ENCODE measurements at regions not wholly inside any gene's neighbourhood (a gene's known extent, or its start where the extent isn't known, plus 50 kb on each side); places are given as distances from the start of the nearest gene placed in this dataset.

- DNase-seq (ENCODE audit: low read depth in 3 of 3), result no peak
Measured at GRCh38 chr11:33616552-33616951, 84.1 kb downstream of the C11orf91 start.

GRCh38 chr11:33615751-33616150 lies 84.9 kb downstream of the C11orf91 start:
- DNase-seq (ENCODE audit: low read depth in 3 of 3), result no peak

DNA sequence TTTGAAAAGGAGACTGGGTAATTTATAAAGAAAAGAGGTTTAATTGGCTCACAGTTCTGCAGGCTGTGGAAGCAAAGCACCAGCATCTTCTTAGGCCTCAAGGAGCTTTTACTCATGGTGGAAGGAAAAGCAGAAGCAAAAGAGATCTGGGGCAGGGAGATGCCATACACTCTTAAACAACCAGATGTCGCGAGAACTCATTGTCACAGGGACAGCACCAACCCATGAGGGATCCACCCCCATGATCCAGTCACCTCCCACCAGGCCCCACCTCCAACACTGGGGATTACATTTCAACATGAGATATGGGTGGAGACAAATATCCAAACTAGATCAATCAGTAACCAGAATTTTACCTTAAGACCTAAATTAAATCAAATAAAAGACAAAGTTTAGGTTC lies 87.2 kb downstream of the C11orf91 start:
- no peak for DNase-seq (ENCODE audit: low read depth in 3 of 3)

- no peak for DNase-seq (ENCODE audit: low read depth in 3 of 3)
Measured at GRCh38 chr11:33610903-33611302, 89.7 kb downstream of the C11orf91 start.

DNA sequence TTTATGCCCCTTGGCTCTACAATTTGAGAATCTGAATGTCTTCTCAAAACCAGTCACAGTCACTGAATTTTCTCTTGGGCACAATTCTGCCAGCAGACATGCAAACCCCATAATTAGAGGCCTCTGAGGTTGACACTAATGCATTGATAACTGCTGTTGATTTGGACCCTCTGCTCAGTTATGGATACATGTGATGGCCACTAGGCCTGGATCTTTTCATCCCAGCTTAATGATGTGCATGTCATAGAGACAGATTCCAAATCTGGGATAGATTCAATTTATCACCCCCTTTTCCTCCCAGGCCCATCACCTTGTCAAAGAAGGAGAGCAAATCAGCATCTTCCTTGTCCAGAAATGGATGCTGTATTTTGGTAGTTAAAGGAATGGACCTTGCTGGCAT lies 92.2 kb downstream of the C11orf91 start:
- no peak for DNase-seq (ENCODE audit: low read depth in 3 of 3)

DNA sequence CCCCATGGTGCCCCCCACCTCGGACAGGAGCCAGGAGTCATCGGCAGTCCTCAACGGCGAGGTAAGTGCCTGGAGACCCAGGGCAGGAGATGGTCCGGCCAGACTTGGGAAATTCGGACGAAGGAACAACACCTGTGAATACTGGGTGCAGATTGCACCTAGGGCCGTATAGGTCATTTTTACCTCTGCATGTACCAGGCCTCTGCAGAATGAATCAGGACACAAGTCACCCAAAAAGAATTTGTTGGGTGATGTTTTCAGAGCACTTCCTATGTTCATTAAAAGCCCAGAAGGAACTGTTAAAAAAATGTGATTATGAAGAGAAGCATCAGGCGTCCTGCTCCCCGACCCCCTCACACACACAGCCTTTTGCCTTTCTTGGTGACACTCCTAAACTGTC lies 93.9 kb downstream of the C11orf91 start:
- no peak for DNase-seq (ENCODE audit: low read depth in 3 of 3)

DNA sequence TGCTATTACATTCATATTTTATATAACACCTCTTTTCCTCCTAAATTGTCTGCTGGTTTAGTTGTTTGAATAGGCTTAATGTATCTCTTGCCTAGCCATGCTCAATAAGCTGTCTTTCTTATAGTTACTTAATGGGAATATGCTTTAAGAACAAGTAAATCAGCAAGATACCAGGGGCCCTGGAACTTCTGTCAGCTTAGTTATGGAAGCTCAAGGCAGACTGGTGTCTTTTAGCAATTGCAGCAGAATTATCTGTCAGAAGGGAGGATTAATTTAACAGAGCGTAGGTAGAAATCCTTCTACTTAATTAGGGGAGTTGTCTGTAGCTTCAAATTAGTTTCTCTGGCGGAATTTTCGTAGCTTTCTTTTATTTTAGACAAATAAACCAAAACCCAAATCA lies 94.9 kb downstream of the C11orf91 start:
- no peak for DNase-seq (ENCODE audit: low read depth in 3 of 3)

- no peak for DNase-seq (ENCODE audit: low read depth in 3 of 3)
Measured at GRCh38 chr11:33598426-33599069, 102.1 kb downstream of the C11orf91 start.

DNA sequence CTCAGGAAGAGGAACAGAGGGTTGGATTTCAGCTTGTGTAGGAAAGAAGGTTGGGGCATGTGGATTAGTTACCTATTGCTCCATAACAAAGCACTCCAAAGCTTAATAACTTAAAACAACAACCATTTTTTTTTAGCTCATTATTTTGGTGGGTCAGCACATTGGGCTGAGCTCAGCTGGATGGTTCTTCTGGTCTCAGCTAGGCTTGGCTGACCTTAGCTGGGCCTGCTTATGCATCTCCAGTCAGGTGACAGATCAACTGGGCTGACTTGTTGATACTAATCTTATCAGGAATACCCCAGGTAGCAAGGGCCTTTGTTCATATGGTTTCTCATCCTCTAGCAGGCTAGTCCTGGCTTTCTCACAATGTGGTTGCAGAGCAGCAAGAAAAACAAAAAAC lies 106.4 kb downstream of the C11orf91 start:
- DNase-seq (ENCODE audit: low read depth in 3 of 3), result no peak

- no peak for DNase-seq (ENCODE audit: low read depth in 3 of 3)
Measured at GRCh38 chr11:33590441-33590840, 110.2 kb downstream of the C11orf91 start.

DNA sequence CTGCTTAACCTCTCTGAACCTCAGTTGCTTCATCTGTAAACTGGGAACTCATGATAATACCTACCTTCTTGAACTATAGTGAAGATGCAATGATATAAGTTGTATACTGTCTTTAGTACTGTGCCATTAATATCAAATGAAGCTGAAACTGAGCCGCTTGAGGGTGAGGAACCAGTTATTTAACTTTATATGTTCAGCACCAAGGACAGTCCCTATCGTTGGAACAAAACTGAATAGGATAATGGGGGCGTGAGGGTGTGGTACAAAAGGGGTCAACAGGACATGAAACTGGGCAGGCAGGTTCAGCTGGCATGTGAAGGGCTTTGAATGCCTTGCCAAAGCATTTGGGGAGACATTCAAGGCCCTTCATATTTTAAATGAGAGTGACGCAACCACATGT lies 112.6 kb downstream of the C11orf91 start:
- no peak for DNase-seq (ENCODE audit: low read depth in 3 of 3)

- no peak for DNase-seq (ENCODE audit: low read depth in 3 of 3)
Measured at GRCh38 chr11:33585586-33586209, 114.9 kb downstream of the C11orf91 start.

DNA sequence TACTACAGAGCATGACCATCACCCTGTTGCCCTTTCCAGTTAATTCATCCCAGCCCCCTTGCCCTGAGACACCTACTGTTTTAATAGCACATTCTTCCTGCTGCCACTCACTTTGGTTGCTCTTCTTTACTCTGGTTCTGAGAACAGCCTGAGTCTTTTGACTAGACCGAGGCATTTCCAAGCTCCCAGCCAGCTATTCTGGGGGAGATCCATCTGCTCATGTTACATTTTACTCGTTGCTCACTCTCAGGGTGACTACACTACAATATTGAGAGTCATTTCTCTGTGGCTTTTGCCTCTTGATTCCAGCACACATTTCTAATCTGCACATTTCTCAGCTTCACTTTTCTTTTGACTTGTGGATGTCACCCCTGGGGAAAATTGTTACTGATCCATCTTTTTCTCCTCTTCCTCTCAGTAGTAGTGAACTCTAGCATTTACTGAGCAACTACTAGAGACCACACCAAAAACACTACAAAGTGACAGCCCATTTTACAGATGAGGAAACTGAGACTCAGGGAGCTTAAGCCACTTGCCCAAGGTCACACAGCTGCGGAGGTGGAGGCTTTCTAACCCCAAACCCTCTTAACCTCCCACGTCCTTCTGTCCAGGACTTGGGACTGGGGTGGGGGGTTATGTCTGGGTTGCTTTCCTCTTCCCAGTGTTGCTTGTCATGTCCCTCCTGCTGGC lies 117.8 kb downstream of the C11orf91 start:
- no peak for DNase-seq (ENCODE audit: low read depth in 3 of 3)

- DNase-seq (ENCODE audit: low read depth in 3 of 3), result no peak
Measured at GRCh38 chr11:33579101-33579500, 121.5 kb downstream of the C11orf91 start.

DNA sequence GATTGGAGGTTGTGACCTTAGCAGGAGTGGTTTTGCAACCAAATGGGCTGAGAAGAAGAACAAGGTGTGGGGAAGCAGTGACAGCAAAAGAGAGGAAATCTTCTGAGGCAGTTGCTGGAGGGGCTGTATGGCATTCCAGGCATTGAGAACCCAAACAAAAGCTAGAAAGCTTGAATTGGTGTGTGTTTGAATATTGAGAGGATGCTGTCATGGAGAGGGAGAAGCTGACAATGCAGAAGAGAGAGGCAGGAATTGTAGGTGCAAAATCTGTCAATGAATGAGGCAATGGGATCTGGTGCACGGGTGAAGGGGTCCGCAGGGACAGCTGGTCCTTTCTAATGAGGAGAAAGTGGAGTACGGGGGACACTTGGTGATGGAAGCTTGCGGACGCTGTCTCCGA lies 123.4 kb downstream of the C11orf91 start:
- no peak for DNase-seq (ENCODE audit: low read depth in 3 of 3)

DNA sequence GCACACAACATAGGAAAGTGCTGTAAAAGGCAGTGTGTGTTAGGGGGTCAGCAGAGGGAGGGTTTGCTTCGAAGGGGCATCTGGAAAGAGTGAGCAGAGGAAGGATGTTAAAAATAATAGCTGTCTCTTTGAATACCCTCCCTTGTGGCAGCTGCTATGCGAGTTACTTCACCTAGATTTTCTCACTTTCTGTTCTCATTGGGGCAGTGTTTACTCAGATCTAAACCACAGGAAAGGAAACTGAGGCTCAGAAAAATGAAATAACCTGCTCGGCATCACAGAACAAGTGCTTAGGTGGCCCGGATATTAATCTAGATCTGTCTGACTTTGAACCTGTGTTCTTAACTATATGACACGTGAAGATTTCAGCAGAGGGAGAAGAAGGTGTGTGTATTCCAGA lies 125.3 kb downstream of the C11orf91 start:
- DNase-seq (ENCODE audit: low read depth in 3 of 3), result no peak

- DNase-seq (ENCODE audit: low read depth in 3 of 3), result no peak
Measured at GRCh38 chr11:33574331-33574730, 126.3 kb downstream of the C11orf91 start.

- no peak for DNase-seq (ENCODE audit: low read depth in 3 of 3)
Measured at GRCh38 chr11:33569333-33569732, 131.3 kb downstream of the C11orf91 start.

DNA sequence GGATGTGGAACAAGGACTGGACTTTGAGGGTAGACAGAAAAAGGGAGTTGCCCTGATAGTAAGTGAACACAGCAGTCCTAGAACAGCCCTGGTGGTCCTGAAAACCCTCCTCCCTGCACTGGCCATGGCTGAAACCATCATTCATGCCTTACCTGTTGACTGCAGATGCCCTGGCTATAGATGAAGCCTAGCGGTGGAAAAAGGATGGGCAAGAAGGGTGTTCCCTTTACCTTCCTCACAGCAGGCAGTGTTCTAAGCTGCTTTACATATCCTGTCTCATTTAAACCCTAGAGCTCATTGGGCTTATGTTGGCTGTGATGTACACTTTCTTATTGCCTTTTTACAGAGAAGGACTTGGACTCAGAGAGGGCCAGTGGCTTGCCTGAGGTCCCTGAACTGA lies 133.6 kb downstream of the C11orf91 start:
- DNase-seq (ENCODE audit: low read depth in 3 of 3), result no peak

DNA sequence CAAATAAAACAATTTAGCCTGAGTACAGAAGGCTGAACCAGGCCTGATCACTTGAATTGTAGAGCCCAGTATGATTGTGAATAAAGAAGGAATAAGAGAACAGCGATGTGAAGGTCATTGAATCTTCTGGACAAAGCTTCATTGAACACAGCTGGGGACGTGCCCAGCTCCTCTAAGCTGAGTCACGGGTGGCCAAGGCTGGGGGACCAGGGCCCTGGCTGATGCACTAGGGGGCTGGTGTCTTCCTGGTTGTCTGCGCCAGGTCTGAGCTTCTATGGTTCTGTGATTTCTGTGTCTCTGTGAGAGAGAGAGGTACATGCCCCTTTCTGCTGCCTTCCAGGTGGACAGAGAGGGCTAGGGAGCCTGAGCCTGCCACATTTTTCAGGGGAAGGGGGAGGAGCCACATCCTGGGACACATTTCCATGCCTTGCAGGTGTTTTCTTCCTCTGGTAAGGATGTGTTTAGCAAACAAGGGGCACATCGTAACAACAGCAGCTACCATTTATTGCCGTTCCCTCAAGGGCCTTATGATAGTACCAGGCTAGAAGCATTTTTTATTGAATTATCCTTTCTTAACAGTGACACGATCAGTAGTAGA lies 135.7 kb downstream of the C11orf91 start:
- DNase-seq (ENCODE audit: low read depth in 3 of 3), result no peak

GRCh38 chr11:33560729-33561128 lies 139.9 kb downstream of the C11orf91 start:
- no peak for DNase-seq (ENCODE audit: low read depth in 3 of 3)

GRCh38 chr11:33559567-33559966 lies 141.1 kb downstream of the C11orf91 start:
- no peak for DNase-seq (ENCODE audit: low read depth in 3 of 3)

DNA sequence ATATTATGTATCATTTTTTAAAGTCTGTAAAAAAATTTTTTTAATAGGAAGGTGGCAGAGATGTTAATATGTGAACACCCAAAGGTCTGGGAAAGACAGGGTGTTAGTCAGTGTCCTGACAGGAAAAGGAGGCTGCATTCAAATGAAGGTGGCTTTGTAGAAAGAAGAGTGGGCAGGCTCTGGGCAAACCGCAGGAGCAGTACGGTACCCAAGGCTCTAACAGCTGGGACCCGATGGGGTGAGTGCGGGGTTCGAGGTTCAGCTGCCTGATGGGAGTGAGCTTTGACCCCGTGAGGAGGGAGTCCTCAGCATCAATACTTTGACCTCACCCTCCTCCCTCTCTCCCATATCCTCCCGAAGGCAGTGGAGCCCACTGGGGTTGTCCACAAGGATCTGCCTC lies 142.5 kb downstream of the C11orf91 start:
- DNase-seq (ENCODE audit: low read depth in 3 of 3), result no peak

Measured in stimulated activated CD4-positive, alpha-beta T cell treated with anti-CD3 and anti-CD28 coated beads, TNF-alpha, amount 100 ng/mL, for 24 hours (primary cell).